ENCODE measurements at regions not wholly inside any gene's neighbourhood (a gene's known extent, or its start where the extent isn't known, plus 50 kb on each side); places are given as distances from the start of the nearest gene placed in this dataset.

GRCh38 chr7:41118486-41118885 is 584.4 kb downstream of the INHBA start:
- TF ChIP-seq POLR2AphosphoS5 (IDR thresholded peaks at IDR 0.05) (no peak), CTCF (IDR thresholded peaks at IDR 0.05) (no peak), POLR2A (IDR thresholded peaks at IDR 0.05) (no peak)
